Amniotic stem cell (primary cell): ENCODE measurements at regions not wholly inside any gene's neighbourhood (a gene's known extent, or its start where the extent isn't known, plus 50 kb on each side); places are given as distances from the start of the nearest gene placed in this dataset.
"Not testable (repeated sequence)": the region's sequence is repeated elsewhere in the genome, so short reads cannot be mapped to it uniquely, and the experiment has no call there.

Experiments
- DNase-seq: peaks from one replicate; lab custom pipeline; 2025; lab: John Stamatoyannopoulos, UW

DNA sequence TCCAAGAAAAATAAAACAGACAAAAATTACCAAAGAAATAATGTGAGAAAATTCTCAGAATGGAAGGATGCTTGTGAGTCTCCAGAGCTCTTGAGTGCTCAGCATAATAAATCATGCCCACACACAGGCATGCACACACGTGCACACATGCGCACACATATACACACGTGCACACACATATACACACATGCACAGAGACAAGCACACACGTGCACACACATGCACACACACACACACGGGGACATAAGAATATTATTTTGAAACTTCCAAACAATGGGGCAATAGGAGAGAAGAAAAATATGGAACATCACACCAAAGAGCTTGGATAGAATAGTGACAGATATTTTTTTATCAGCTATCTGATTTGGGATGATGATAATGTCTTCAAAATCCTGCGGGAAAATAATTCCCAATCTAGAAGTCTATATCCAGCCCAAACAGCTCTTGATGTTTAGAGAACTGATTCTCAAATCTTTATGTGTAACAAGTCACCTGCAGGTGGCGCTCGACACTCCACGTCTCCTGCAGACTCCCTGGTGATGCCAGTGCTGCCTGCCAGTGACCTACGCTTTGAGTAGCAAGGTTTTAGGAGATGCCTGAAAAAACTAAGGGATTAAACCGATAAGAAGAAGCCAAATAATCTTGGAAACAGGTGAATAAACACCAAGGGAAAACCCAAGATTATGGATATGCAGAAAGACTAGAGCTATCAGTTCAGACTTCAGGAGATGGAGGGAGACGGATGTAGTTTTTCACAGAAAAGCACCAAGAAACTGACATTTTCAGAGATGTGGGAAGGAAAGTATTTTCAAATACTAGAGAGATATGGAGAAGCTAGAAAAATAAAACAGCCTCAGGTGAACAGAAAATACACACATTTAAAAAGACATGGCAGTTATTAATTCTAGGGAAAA, 743.6 kb downstream of the ETS1 start:
- peak; percentile 82 for DNase-seq

DNA sequence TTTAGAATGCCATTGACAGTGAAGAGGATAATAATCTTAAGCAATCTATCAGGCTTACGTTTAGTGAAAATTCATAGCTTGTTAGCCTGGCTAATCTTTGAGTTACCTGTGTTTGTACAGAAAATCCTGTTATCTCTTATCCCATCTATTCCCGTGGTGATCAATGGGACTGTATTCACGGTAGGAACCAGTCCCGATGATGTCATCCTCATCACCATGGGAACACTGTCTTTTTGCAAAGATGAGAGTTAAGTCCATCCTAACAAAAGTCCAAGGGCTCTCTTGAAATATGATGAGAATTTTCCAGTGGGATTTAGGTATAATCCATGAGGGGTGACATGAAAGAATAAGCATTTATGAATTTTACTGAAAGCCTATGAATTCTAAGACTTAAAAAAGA, 762.2 kb downstream of the ETS1 start:
- no peak for DNase-seq

DNA sequence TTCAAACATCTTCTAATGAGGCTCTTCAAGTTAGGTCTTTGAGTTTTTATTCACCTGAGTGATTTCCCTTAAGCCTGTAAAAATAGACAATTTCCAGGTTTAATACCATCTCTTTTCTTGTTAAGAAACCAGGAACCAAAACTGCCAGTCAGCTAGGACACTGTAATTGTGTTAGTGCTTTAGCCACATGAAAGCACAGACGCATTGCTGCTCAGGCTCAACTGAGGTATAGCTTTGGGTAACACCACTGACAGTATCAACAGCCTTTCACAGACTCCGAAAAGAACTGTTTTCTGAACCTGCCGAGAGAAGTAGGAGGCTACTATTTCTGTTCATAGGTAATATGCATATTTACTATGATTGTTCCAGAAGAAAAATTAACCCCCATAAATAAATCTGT, 768.7 kb downstream of the ETS1 start:
- DNase-seq: no peak

DNA sequence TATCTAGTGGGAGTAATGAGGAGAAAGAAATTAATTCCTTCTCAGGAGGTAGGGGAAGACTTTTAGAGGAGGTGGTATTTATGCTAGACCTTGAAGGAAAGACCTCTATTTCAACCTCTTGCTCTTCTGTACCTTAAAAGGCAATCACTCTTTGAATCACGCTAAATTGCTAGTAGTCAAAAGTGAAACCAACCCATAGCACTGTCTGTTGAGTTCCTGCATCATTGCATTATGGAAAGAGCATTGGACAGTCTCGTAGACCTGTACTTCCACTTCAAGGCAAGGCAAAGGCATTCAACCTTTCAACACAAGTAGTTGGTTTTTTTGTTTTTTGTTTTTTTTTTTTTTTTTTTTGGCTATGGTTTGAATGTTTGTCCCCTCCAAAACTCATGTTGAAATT, 770.4 kb downstream of the ETS1 start:
- no peak for DNase-seq

DNA sequence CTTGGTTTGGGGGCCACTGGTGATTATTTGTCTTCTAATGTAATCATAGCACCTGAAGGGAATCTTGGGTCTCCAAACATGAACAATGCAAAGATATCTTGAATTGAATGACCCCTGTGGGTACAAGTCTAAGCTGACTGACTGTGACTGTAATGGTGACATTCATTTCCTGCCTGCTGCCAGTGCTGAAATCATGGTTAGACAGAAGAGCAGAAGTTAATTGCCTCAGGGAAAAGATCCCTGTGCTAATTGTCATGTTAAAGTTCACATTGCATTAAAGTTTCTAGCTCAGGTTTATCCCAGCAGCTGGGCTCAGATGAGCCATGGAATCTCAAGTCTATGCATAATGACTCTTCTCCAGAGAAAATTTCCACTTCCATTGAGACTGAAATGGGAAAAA, 772.0 kb downstream of the ETS1 start:
- DNase-seq: no peak

DNA sequence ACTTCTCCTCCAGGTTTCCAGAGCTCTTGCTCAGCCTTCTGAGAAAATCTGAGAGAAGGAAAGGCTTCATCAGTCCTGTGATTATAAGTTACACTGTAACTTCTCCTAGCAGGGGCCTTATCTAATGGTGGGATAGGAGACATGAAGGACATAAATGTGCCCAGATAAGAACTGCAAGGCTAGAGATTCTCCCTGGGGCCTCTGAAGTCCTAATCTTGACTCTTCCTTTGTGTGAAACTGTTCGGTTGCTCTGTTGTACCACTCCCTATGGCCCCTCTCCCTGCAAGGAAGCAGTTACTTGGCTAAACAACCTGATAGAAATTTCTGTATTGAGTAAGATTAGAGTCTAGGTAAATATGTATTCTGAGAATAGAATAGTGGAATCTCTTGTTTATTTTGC, 780.9 kb downstream of the ETS1 start:
- DNase-seq: no peak

DNA sequence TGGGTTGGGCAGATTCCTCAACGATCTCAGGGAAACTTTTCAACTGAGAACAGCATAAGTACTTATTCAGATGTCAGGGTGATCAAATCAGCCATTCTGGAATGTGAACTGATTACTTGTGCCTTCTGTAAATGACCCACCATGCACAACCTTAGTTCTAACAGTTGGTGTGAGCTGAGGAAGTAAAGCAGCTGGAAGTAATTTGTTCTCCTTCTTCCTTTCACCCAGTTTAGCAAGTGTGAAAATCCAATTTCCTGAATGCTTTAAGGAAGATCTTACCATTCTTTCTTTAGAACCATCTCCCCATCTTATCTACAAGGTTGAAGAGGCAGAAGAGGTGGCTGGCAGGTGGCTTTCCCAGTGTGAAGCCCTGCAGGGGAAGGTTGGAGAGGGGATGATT, 781.6 kb downstream of the ETS1 start:
- no peak for DNase-seq

DNA sequence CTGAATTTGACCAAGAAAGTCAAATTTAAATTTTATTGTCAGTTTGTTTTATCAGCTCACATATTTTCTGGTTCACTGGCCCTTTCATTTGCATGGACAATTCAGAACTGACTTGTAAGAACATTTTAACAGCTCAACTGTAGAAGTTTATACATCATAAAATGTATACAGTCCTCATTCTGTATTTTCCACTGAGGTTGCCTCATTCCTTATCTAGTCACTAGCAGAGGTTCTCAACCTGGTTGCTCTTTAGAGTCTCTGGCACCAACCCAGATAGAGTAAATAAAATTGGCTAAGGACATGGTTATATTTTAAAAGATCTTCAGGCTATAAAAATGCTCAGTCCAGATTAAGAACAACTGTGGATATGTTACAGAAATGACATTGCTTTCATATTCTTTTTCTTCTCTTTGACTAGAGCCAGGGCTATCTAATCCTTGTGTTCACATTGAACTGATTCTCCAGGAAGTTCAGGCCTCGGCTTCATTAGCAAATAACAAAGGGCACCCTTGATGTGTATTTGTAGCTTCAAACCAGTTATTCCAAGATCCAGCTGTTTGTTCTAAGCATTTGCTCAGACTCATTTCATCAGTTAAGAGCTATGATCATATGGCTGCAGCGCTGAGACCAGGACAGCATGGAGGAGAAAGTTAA, 782.5 kb downstream of the ETS1 start:
- no peak for DNase-seq

DNA sequence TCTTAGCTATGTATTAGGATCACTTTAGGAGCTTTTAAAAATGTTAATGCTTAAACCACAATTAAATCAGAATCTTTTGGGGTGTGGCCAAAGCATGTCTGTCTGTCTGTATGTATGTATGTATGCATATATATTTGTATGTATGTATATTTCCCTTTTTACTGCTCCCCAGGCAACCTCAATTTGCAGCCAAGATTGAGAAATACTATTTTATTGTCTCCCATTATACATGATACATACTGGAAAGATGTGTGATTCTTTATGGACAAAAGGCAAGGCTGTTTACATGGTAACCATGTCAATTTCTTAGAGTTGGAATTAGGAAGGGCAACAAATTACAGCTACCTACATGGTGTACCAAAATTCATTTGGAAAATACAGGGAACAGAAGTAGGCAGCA, 783.6 kb downstream of the ETS1 start:
- DNase-seq: no peak

DNA sequence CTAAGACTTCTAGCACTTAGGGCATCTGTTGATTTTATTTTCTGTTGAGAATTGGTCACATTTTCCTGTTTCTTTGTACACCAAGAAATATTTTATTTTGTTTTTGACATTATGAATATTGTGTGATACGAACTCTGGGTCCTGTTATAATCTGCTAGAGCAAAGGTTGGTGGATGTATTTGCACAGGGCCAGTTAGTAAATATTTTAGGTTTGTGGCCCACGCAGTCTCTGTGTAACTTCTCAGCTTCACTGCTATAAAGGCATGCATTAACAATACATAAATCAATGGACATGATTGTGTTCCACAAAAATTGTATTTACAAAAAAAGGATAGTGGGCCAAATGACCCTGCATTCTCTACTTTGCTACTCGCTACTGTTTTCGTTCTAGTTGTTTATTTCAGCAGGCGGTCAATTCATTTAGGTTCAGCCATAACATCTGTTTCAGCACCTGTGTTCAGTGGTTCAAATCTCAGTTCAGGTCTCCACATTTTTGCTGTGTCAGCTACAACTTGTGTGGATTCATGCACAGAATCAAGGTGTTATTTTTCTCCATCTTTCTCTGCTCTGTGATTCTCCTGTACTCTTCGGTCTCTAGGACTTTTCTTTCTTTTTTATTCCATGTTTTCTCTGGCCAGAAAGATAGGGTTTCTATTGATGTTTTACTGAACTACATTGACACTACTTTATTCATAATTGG, 786.2 kb downstream of the ETS1 start:
- DNase-seq: no peak

DNA sequence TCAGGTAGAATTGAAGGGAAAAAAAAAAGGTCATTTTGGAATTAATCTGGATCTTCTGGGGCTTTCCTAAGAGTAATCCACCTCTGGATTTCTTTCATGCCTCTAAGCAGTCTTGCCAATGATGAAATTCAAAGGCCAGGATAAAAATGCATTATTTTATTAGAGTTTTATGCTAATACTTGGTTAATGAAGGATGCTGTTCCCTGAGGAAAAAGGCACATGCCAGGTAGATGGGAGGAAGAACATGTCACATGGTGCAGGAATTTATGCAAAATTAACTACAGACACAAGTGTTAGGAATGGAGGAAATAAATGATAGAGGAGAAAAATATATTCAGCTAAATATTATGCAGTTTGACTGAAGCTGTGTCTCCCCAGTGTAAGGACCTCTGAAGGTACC, 792.0 kb downstream of the ETS1 start:
- DNase-seq: no peak

DNA sequence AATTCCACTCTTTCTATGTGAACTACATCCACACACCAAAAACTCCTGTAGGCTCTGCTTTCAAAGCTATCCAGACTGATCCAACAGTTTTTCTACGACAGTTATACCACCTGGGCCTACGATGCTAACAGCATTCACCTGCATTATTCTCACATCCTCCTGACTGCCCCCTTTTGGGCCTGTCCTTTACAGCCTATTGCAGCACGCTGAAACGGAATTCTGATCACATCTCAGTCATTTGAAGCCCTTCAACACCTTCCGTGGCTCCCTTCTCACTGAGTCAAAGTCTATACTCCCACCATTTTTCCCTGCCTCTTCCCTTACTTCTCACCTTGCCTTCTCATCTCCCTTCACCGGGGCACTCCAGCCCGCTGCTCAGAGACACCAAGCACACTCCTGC, 791.3 kb upstream of the KIRREL3 start:
- DNase-seq: no peak

DNA sequence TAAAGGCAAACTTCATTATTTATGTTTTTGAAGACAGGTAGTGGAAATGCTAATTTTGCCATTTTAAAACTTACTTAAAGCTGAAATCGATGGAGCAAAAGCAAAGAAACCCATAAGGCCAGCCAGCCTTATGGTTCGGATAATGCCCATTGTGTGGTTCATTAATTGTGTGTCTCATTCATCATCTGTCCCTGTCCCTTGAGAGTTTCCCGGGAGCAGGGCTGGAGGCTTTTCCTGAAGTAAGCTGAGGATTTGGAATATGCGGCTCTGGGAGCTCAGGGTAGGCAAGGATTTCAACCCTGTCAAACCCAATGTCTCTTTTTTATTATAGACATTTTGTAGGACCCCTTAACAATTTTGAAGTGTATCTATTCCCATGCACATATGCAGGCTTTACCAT, 790.0 kb upstream of the KIRREL3 start:
- no peak for DNase-seq

DNA sequence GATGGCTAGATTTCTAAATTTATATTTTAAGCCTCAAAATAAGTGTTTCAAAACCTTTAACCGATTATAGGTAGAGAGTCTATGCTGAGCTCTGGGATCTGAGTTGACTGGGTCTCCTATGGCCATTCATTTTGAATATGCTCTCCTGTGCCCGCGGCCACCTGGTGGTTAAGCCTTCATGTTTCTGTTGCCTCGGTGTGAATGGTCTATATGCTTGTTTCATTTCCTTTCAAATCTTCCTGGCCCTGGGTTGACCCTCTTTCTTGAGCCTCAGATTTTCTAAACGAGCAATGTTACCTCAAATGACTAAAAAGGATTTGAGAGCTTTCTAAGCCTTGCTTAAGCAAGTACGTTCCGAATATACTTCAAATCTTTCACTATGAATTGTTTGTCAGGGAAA, 789.4 kb upstream of the KIRREL3 start:
- DNase-seq: no peak

DNA sequence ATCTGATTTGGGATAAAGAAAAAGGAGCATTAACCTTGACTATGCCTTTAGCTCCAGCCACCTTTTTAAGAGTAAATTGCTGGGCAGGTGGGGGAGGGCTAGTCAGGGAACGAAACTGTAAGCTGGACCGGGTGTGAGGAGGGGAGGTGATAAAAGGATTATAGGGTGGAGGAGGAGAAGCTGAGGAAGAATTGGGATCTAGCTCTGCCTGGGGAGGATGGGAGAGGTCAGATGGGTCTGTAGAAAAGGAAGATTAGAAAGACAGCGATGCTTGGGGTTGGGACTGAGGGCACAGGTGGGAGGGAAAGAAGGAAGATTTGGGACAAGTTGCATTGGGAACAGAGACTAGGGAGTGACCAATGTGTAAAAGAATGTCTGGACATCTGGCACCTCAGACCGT, 772.4 kb upstream of the KIRREL3 start:
- DNase-seq: not testable (repeated sequence)

DNA sequence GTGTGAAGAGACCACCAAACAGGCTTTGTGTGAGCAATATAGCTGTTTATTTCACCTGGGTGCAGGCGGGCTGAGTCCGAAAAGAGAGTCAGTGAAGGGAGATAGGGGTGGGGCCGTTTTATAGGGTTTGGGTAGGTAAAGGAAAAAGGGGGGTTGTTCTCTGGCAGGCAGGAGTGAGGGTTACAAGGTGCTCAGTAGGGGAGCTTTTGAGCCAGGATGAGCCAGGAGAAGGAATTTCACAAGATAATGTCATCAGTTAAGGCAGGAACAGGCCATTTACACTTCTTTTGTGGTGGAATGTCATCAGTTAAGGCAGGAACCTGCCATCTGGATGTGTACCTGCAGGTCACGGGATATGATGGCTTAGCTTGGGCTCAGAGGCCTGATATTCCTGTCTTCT, 768.4 kb upstream of the KIRREL3 start:
- DNase-seq: not testable (repeated sequence)

DNA sequence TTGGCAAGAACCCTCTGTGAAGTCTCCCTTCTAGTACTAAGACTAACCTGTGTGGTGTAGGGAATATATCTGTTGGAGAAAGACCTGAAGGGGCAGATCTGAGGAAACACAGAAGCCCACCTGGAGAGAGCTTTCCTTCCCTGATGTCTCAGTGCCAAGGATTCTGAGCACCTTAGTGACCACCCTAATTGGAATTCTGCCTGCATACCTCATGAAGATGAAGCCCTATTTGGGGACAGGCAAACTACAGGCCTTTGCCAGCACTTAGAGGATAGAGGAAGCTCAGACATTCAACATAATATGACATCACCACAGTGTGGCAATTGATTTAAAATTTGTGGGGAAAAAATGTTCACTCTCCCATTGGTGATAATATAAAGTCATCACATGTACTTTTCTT, 766.2 kb upstream of the KIRREL3 start:
- DNase-seq: no peak

DNA sequence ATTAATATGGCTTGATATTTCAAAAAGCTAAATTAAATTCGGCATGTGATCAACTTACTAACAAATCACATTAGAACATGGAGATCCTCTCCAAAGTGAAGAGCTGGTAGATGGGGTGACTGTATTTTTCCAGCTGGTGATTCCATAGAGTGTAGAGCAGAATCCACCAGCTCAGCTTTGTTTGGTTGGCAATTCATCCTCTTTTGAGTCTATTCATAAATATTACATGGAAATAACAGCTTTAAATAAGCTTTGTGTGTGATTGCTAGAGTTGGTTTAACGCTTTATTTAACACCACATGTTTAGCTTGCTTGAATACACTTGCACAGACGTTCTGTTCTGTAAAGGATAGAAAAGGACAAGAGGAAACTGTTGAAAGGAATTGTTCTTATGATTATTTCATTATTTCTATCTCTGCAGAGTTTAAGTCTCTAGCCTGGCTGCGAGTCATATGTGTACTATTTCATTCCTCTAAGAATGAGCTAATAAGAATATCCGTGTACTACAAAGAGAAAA, 738.3 kb upstream of the KIRREL3 start:
- no peak for DNase-seq

DNA sequence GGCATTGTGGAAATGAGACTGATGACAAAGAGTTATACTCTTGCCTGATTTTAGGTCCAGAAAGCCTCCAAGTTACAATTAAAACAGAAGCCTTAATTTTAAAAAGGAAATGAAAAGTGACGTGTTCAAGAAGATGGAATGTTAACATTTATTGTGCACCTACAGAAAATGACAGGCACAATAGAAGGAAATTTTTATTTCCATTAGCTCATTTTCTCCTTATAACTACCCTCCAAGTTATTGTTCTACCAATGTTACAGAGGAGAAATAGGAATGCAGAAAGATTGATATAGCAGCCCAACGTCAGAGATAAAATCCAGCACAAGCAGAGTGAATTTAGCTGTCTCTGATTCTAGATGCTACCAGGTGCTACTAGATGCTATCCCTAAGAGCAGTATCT, 736.9 kb upstream of the KIRREL3 start:
- DNase-seq: no peak

DNA sequence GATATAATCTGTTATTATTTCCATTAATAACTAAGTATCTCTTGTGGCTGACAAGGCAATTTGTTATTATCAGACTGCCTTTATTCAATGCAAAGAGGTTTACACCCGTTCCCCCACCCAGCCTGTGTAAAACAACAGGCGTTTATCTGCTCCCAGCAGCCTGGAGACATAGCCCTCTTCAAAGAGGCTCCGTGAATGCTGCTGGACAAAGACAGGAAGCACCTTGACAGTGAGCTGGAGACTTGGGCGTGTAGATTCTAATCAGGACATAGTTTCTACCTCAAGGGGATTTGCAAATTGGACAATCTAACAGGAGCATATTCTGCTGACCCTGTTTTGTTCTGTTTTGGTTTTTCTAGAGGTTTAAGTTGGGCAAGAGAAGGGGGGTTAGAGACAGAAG, 733.0 kb upstream of the KIRREL3 start:
- no peak for DNase-seq

DNA sequence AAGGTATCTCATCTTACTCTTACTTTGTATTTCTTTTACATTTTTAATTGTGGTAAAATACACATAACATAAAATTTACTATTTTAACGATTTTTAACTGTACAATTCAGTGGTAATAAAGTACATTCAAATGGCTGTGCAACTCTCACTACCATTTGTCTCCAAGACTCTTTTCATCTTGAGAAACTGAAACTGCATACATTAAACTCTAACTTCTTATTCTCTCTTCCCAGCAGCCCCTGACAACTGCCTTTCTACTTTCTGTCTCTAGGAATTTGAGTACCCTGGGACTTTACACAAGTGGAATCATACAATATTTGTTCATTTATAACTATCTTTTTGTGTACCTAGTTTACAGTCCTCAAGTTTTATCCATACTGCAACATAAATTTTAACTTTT, 725.8 kb upstream of the KIRREL3 start:
- no peak for DNase-seq

DNA sequence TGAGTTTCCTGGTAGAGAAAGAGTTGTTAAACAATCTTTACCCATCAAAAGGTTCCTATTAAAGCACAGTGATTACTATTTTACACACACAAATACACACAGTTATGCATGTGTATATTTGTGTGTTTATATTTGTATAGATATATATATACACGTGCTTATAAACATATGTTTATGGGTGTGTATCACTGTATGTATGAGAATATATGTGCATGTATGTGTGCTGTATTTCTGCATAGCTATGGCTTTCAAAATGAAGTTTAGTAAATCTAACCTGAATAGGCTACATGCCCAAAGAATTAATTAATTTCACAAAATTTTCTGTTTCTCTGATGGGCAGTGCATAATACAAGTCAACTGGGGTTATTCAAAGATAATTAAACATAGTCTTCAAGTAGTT, 723.1 kb upstream of the KIRREL3 start:
- no peak for DNase-seq

DNA sequence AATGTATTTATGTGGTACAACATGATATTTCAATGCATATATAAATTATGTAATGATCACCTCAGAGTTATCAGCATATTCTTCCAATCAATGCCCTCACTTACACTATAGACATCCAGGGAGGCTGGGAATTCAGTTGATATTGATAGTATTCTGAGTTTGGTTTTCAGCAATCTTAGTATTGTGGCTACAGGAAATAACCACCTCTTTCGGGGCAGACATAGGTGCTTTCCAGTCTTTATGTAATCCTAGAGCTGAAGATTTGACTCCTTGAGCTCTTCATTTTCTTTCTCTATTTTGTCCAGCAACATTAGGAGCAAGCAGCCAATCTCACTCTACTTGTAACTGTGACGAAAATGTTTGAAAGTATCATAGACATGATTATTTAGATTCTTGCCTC, 712.7 kb upstream of the KIRREL3 start:
- no peak for DNase-seq
